ENCODE measurements at regions not wholly inside any gene's neighbourhood (a gene's known extent, or its start where the extent isn't known, plus 50 kb on each side); places are given as distances from the start of the nearest gene placed in this dataset.

DNA sequence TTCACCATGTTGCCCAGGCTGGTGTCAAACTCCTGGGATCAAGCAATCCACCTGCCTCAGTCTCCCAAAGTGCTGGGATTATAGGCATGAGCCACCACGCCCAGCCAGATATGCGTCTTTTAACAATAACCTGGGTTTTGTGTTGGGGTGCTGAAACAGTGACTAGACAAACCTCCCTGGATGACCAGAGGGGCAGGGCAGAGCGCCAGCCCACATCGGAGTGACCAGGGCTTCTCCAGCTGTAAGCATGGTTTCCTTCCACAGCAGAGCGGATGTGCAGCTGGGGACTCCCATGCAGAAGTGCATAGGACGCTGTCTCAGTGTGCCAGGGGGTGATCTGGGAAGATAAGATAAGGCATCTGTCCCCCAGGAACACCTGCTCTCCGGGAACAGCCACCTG is 244.9 kb downstream of the IRX2 start:
- TF ChIP-seq, protein P1, sequence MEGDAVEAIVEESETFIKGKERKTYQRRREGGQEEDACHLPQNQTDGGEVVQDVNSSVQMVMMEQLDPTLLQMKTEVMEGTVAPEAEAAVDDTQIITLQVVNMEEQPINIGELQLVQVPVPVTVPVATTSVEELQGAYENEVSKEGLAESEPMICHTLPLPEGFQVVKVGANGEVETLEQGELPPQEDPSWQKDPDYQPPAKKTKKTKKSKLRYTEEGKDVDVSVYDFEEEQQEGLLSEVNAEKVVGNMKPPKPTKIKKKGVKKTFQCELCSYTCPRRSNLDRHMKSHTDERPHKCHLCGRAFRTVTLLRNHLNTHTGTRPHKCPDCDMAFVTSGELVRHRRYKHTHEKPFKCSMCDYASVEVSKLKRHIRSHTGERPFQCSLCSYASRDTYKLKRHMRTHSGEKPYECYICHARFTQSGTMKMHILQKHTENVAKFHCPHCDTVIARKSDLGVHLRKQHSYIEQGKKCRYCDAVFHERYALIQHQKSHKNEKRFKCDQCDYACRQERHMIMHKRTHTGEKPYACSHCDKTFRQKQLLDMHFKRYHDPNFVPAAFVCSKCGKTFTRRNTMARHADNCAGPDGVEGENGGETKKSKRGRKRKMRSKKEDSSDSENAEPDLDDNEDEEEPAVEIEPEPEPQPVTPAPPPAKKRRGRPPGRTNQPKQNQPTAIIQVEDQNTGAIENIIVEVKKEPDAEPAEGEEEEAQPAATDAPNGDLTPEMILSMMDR (IDR thresholded peaks at IDR 0.05) = no peak
- no peak for TF ChIP-seq ZFX (IDR thresholded peaks at IDR 0.05; ENCODE audit: borderline replicate concordance)
